Transverse colon (tissue), 4 donors: ENCODE measurements at regions not wholly inside any gene's neighbourhood (a gene's known extent, or its start where the extent isn't known, plus 50 kb on each side); places are given as distances from the start of the nearest gene placed in this dataset.

ENCODE experiments used
- DNase-seq: peaks from one replicate; pipeline ENCODE4 v3.0.0-alpha.2; 2019
- H3K27ac ChIP-seq, 4 donors: fragments of 200-600 bp; sonication (generic); 2 replicates each; pipeline ENCODE4 v1.5.1; 2016 to 2018; ENCODE audit warnings: inconsistent platforms in 4 of 4
- H3K27me3 ChIP-seq: fragments of 200-600 bp; sonication (generic); 2 replicates; pipeline ENCODE4 v1.5.1; 2017; ENCODE audit warnings: inconsistent platforms
- H3K36me3 ChIP-seq, 4 donors: fragments of 200-600 bp; sonication (generic); 2 replicates each; pipeline ENCODE4 v1.5.1; 2017 to 2019; ENCODE audit warnings: inconsistent platforms in 4 of 4
- H3K4me1 ChIP-seq, 4 donors: fragments of 200-600 bp; sonication (generic); 2 replicates each; pipeline ENCODE4 v1.5.1; 2017 to 2020; ENCODE audit warnings: inconsistent platforms in 4 of 4
- H3K4me3 ChIP-seq, 4 donors: fragments of 200-600 bp; sonication (generic); 1 replicate in 1 of 4; 2 replicates in 3 of 4; pipeline versions ENCODE4 v1.5.1 to v1.6.1; 2017 to 2019; ENCODE audit warnings: inconsistent platforms in 4 of 4
- H3K9me3 ChIP-seq, 2 donors: fragments of 200-600 bp; sonication (generic); 2 replicates each; pipeline ENCODE4 v1.5.1; 2017 to 2019; ENCODE audit warnings: inconsistent platforms in 2 of 2
- EP300 ChIP-seq: sonication (generic); formaldehyde crosslinking; IDR thresholded peaks from one replicate; pipeline ENCODE4 v1.6.1; 2017; ENCODE audit warnings: antibody characterized with exemption, low read depth
- POLR2A ChIP-seq: fragments of 450-650 bp; IDR thresholded peaks from one replicate; pipeline ENCODE4 v1.6.1; 2016; ENCODE audit warnings: antibody characterized with exemption, mild to moderate bottlenecking, moderate library complexity
- POLR2AphosphoS5 ChIP-seq, 3 donors: sonication (generic); formaldehyde crosslinking; IDR thresholded peaks; one replicate each; pipeline ENCODE4 v1.6.1; 2016; ENCODE audit warnings: antibody characterized with exemption in 3 of 3
- WGBS, 2 donors: methylation state at CpG; one replicate each; pipeline ENCODE4 v1.1.5; 2018; ENCODE audit warnings: low coverage in 1 of 2; 5-methylcytosine and 5-hydroxymethylcytosine counted together
- in situ Hi-C, 4 donors: fragments of 200-750 bp; cut with MboI; loops; one replicate each; pipeline versions ENCODE4 v1.15.0 to v1.15.1; 2017; ENCODE audit warnings: low sequenced_read_pairs in 3 of 4, low pct_ligation_motif_present in 1 of 4, low pct_unique_long_range_greater_than_20kb in 1 of 4
- intact Hi-C: fragments of 100-400 bp; cut with DNase I; formaldehyde crosslinking; loops from one replicate; pipeline ENCODE4 v1.15.1; 2023; ENCODE audit warnings: low total_unique reads
- TF ChIP-seq, protein P1 (sequence below), 5 experiments: fragments of 200-600 bp in 3 of 5; fragments of 450-650 bp in 2 of 5; sonication (generic) in 3 of 5; IDR thresholded peaks; 1 replicate in 2 of 5; 2 replicates in 3 of 5; pipeline ENCODE4 v1.5.1; 2016 to 2017; ENCODE audit warnings: antibody characterized with exemption in 5 of 5, inconsistent platforms in 3 of 5, mild to moderate bottlenecking in 2 of 5, moderate library complexity in 1 of 5

DNA sequence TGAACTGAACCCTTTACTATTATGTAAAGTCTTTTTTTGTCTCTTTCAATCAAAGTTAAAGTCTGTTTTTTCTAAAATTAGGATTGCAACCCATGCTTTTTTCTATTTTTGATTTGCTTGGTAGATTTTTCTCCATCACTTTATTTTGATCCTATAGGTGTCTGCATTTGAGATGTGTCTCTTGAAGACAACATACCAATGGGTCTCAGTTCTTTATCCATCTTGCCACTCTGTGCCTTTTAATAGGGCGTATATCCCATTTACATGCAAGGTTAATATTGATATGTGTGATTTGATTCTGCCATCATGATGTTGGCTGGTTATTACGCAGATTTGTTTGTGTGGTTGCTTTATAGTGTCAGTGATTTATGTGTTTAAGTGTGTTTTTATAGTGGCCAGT lies 436.0 kb upstream of the SEMA6A start:
- no peak overlapping the region for H3K4me3 ChIP-seq

DNA sequence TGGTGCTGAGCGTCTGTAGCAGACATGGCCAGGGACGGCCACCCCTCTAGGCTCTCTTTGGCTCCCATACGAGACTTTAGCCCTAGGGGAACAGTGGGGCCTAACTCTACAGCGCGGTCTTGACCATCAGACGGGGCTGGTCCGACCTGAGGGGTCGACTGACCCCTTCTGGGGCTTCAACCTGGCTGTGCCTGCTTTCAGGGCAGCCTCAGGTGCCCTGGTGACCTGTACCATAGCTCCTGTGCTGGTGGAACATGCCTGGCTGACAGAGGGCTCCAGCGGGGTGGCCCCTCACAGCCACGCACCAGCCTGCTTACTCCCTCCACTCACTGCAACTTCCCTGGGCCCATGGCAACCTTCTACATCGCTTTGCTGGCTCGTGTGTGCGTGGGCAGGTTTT lies 423.4 kb upstream of the SEMA6A start:
- no peak for TF ChIP-seq EP300
- TF ChIP-seq, protein P1, sequence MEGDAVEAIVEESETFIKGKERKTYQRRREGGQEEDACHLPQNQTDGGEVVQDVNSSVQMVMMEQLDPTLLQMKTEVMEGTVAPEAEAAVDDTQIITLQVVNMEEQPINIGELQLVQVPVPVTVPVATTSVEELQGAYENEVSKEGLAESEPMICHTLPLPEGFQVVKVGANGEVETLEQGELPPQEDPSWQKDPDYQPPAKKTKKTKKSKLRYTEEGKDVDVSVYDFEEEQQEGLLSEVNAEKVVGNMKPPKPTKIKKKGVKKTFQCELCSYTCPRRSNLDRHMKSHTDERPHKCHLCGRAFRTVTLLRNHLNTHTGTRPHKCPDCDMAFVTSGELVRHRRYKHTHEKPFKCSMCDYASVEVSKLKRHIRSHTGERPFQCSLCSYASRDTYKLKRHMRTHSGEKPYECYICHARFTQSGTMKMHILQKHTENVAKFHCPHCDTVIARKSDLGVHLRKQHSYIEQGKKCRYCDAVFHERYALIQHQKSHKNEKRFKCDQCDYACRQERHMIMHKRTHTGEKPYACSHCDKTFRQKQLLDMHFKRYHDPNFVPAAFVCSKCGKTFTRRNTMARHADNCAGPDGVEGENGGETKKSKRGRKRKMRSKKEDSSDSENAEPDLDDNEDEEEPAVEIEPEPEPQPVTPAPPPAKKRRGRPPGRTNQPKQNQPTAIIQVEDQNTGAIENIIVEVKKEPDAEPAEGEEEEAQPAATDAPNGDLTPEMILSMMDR (IDR thresholded peaks at IDR 0.05), result no peak
- TF ChIP-seq POLR2A, result no peak
- no peak for TF ChIP-seq POLR2AphosphoS5 (IDR thresholded peaks at IDR 0.05)
- 80 to 81% methylated on average over 5 to 13 of the region's 13 CpGs for WGBS, 2 donors
- Histone ChIP-seq H3K36me3 (no peaks in the 10 kb centered on the region), H3K4me1 (no peaks in the 10 kb centered on the region), H3K9me3 (no peaks in the 10 kb centered on the region), H3K4me3 (no peak overlapping the region), H3K27ac (no peak overlapping the region), H3K27me3 (no peaks in the 10 kb centered on the region)
- in situ Hi-C loops, result no loop called here
- intact Hi-C loops, result no loop called here
- no peak for DNase-seq

More for the DNA sequence above, 436.0 kb upstream of the SEMA6A start:
- H3K4me1 ChIP-seq, result no peaks in the 10 kb centered on the region
- H3K27me3 ChIP-seq, result no peaks in the 10 kb centered on the region
- TF ChIP-seq EP300, result no peak
- TF ChIP-seq POLR2A, result no peak
- TF ChIP-seq, protein P1 (IDR thresholded peaks at IDR 0.05), result no peak
- TF ChIP-seq POLR2AphosphoS5 (IDR thresholded peaks at IDR 0.05), result no peak
- H3K27ac ChIP-seq, result no peak overlapping the region
- no peak for DNase-seq
- in situ Hi-C loops, result no loop called here
- intact Hi-C loops, result no loop called here
- 86 to 93% methylated on average over 2 of the region's 2 CpGs for WGBS, 2 donors
- H3K9me3 ChIP-seq, result no peaks in the 10 kb centered on the region
- H3K36me3 ChIP-seq, result no peaks in the 10 kb centered on the region

DNA sequence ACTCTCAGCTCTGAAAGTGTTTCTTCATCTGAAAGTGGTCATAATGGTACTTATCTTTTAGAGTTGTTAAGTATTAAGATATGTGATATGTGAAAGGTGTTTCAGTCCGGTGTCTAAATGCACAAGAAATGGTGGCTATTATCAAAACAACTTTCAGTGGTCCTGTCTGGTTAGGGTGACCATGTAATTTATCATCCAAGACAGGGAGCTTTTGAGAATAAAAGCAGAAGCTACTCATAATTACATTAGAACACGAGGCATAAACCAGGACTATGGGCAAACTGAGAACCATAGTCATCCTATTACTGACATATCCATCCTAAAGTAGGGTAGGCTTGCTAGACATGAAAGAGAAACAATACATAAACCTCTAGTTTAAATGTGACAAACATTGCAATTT lies 418.1 kb upstream of the SEMA6A start:
- no peak overlapping the region for H3K4me3 ChIP-seq
- TF ChIP-seq POLR2AphosphoS5 (IDR thresholded peaks at IDR 0.05) (no peak), POLR2A (no peak), EP300 (no peak)
- TF ChIP-seq, protein P1 (IDR thresholded peaks at IDR 0.05), result no peak
- H3K36me3 ChIP-seq, result no peaks in the 10 kb centered on the region
- in situ Hi-C loops, result no loop called here
- H3K4me1 ChIP-seq, result no peaks in the 10 kb centered on the region
- no peaks in the 10 kb centered on the region for H3K27me3 ChIP-seq
- H3K9me3 ChIP-seq, result no peaks in the 10 kb centered on the region
- DNase-seq, result no peak
- H3K27ac ChIP-seq, result no peak overlapping the region
- 76 to 78% methylated on average over 2 of the region's 2 CpGs for WGBS, 2 donors
- intact Hi-C loops, result no loop called here

DNA sequence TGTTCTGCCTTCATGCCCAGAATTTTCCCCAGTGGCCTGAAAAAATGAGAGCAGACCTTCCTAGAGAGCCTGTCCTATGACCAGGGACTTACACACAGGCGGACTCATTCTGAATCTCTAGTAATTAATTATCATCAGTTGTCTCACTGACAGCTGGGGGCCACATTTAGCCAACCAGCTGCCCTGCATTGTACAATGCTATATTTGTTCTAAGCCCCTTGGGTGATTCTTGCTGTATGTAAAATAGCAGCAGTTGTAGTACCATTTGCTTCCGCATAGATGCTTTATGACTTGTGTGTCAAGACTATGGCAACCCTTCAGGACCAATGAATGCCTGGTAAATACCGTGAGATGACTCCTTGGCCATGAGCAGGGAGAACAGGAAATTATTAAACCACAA lies 415.4 kb upstream of the SEMA6A start:
- no peaks in the 10 kb centered on the region for H3K9me3 ChIP-seq
- intact Hi-C loops, result no loop called here
- no peak overlapping the region for H3K27ac ChIP-seq
- no peak overlapping the region for H3K4me3 ChIP-seq
- no peak for DNase-seq
- in situ Hi-C loops, result no loop called here
- no peaks in the 10 kb centered on the region for H3K27me3 ChIP-seq
- 81 to 88% methylated on average over 3 of the region's 3 CpGs for WGBS, 2 donors
- no peaks in the 10 kb centered on the region for H3K36me3 ChIP-seq
- TF ChIP-seq POLR2AphosphoS5 (IDR thresholded peaks at IDR 0.05), result no peak
- no peak for TF ChIP-seq EP300
- no peaks in the 10 kb centered on the region for H3K4me1 ChIP-seq

DNA sequence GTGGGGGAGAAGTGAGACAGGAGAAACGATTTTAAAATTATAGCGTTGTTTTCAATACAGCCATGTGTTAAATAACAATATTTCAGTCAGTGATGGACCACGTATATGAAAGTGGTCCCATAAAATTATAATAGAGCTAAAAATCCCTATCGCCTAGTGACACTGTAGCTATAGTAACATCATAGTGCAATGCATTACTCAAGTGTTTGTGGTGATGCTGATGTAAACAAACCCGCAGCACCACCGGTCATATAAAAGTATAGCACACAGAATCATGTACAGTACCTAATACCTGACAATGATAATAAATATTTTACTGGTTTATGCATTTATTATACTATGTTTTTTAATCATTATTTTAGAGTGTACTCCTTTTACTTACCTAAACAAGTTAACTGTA lies 407.4 kb upstream of the SEMA6A start:
- intact Hi-C loops, result no loop called here
- TF ChIP-seq, protein P1 (IDR thresholded peaks at IDR 0.05), result no peak
- no peak for TF ChIP-seq POLR2AphosphoS5 (IDR thresholded peaks at IDR 0.05)
- TF ChIP-seq POLR2A, result no peak
- no peak for TF ChIP-seq EP300
- Histone ChIP-seq H3K36me3 (no peaks in the 10 kb centered on the region), H3K4me1 (no peaks in the 10 kb centered on the region), H3K9me3 (no peaks in the 10 kb centered on the region), H3K27ac (no peak overlapping the region), H3K4me3 (no peak overlapping the region), H3K27me3 (no peaks in the 10 kb centered on the region)
- in situ Hi-C loops, result no loop called here
- DNase-seq, result no peak
- 66 to 70% methylated on average over 5 to 6 of the region's 6 CpGs for WGBS, 2 donors
